Upper lobe of right lung (tissue), 1 donor: ENCODE measurements at regions not wholly inside any gene's neighbourhood (a gene's known extent, or its start where the extent isn't known, plus 50 kb on each side); places are given as distances from the start of the nearest gene placed in this dataset.

Experiments
- ATAC-seq: fragments of 200-7000 bp; cut with Tn5 transposase; one replicate; pipeline ENCODE4 v1.9.1; 2020; ENCODE audit warnings: mild to moderate bottlenecking, moderate library complexity
- DNase-seq: peaks from one replicate; pipeline ENCODE4 v3.0.0-alpha.2; 2020
- H3K27ac ChIP-seq: fragments of 200-600 bp; one replicate; pipeline ENCODE4 v1.8.0; 2022
- H3K27me3 ChIP-seq: fragments of 200-600 bp; one replicate; pipeline ENCODE4 v1.8.0; 2022; ENCODE audit warnings: mild to moderate bottlenecking
- H3K36me3 ChIP-seq: fragments of 200-600 bp; one replicate; pipeline ENCODE4 v1.8.0; 2022
- H3K4me1 ChIP-seq: fragments of 200-600 bp; one replicate; pipeline ENCODE4 v1.8.0; 2022
- H3K4me3 ChIP-seq: fragments of 200-600 bp; one replicate; pipeline ENCODE4 v1.8.0; 2022; ENCODE audit warnings: mild to moderate bottlenecking
- H3K9me3 ChIP-seq: fragments of 200-600 bp; one replicate; pipeline ENCODE4 v1.8.0; 2022
- intact Hi-C: fragments of 100-400 bp; cut with DNase I; formaldehyde crosslinking; loops from one replicate; pipeline ENCODE4 v1.11.0; 2022
- TF ChIP-seq, protein P1 (sequence below): fragments of 200-600 bp; IDR thresholded peaks from one replicate; pipeline ENCODE4 v1.8.0; 2022; ENCODE audit warnings: antibody characterized with exemption
- donor health status: DM: no; HTN: yes; CAD: no; lungs with severe emphysema.

DNA sequence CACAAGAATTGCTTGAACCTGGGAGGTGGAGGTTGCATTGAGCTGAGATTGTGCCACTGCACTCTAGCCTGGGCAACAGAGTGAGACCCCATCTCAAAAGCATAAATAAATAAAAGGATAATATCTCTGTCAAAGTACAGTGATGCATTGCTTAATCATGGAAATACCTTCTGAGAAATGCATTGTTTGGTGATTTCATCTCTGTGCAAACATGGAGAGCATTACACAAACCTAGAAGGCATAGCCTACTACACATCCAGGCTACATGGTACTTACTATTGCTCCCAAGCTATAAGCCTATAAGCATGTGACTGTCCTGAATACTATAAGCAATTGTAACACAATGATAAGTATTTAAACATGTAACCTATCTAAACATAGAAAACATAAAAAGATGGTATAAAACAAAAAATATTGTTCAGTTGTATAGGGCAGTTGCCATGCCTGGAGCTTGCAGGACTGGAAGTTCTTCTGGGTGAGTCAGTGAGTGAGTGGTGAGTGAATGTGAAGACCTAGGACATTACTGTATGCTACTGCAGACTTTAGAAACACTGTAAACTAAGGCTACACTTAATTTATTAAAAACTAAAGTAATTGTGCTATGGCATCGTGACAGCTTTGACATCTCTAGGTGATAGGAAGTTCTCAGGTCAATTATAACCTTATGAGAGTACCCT is 93.6 kb upstream of the SNRPN start:
- no peak for DNase-seq
- Histone ChIP-seq H3K9me3 (no peaks in the 10 kb centered on the region), H3K27ac (no peak overlapping the region), H3K4me1 (no peaks in the 10 kb centered on the region), H3K36me3 (no peaks in the 10 kb centered on the region), H3K4me3 (no peak overlapping the region), H3K27me3 (peaks cover 12% of the 10 kb centered on the region)
- ATAC-seq, result no peak
- TF ChIP-seq, protein P1, sequence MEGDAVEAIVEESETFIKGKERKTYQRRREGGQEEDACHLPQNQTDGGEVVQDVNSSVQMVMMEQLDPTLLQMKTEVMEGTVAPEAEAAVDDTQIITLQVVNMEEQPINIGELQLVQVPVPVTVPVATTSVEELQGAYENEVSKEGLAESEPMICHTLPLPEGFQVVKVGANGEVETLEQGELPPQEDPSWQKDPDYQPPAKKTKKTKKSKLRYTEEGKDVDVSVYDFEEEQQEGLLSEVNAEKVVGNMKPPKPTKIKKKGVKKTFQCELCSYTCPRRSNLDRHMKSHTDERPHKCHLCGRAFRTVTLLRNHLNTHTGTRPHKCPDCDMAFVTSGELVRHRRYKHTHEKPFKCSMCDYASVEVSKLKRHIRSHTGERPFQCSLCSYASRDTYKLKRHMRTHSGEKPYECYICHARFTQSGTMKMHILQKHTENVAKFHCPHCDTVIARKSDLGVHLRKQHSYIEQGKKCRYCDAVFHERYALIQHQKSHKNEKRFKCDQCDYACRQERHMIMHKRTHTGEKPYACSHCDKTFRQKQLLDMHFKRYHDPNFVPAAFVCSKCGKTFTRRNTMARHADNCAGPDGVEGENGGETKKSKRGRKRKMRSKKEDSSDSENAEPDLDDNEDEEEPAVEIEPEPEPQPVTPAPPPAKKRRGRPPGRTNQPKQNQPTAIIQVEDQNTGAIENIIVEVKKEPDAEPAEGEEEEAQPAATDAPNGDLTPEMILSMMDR, result no peak
- intact Hi-C loops, result no loop called here

- Histone ChIP-seq H3K27ac (no peak overlapping the region), H3K27me3 (peaks cover 1% of the 10 kb centered on the region), H3K9me3 (no peaks in the 10 kb centered on the region), H3K36me3 (no peaks in the 10 kb centered on the region), H3K4me1 (no peaks in the 10 kb centered on the region), H3K4me3 (no peak overlapping the region)
- intact Hi-C loops, result no loop called here
- TF ChIP-seq, protein P1, result no peak
- ATAC-seq, result peak; percentile 23
- DNase-seq, result no peak
These were observed 91.9 kb upstream of the SNRPN start for GRCh38 chr15:24862726-24863521.

DNA sequence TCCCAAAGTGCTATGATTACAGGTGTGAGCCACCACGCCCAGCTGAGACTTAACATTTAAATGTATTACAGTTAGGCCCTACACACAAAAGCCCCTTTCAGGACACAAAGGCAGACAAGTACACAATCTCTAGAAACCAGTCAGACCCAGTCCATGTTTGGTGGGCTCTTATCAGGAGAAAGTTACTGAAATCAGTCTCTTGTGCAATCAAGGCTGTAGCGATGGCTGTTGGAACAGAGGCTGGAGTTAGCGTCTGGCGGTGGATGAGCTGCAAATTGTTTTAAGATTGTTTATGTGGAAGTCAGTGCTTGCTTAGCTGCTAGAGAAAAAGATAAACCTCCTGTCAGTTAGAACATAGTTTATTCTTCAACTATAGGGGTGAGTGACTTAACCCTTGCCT is 89.5 kb upstream of the SNRPN start:
- Histone ChIP-seq H3K4me3 (no peak overlapping the region), H3K36me3 (no peaks in the 10 kb centered on the region), H3K27ac (no peak overlapping the region), H3K9me3 (no peaks in the 10 kb centered on the region), H3K4me1 (no peaks in the 10 kb centered on the region), H3K27me3 (no peaks in the 10 kb centered on the region)
- ATAC-seq, result no peak
- intact Hi-C loops, result no loop called here
- DNase-seq, result no peak
- TF ChIP-seq, protein P1, result no peak

- no peak for ATAC-seq
- intact Hi-C loops, result no loop called here
- Histone ChIP-seq H3K27ac (no peak overlapping the region), H3K27me3 (no peaks in the 10 kb centered on the region), H3K4me3 (no peak overlapping the region), H3K36me3 (no peaks in the 10 kb centered on the region), H3K9me3 (no peaks in the 10 kb centered on the region), H3K4me1 (no peaks in the 10 kb centered on the region)
- TF ChIP-seq, protein P1, result no peak
- DNase-seq, result no peak
These were observed 77.6 kb upstream of the SNRPN start for GRCh38 chr15:24877174-24877573.

DNA sequence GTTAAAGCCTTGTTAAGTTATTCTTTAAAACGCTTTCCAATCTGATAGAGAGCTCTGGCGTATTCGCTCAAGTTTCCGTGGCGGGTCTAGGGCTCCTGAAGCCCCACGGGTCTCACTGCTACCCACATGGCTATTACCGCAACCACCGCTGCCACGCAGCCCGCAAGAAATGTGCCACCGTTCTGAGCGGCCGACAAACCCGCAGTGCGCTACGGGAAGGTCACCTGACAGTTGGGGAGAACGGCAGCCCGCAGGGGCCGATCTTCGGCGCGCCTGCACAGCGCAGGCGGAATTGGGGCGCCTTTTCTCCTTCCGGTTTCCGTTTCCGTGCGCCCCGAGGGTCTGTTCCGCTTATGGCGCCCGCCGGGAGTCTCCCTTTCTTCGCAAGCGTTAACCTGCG is 76.6 kb upstream of the SNRPN start:
- no peaks in the 10 kb centered on the region for H3K27me3 ChIP-seq
- peak overlapping the region; percentile 35 for H3K4me3 ChIP-seq
- ATAC-seq (peak; percentile 69), DNase-seq (peak; percentile 68)
- intact Hi-C loops, result no loop called here
- H3K27ac ChIP-seq, result no peak overlapping the region
- H3K4me1 ChIP-seq, result no peaks in the 10 kb centered on the region
- no peaks in the 10 kb centered on the region for H3K9me3 ChIP-seq
- TF ChIP-seq, protein P1, result no peak
- no peaks in the 10 kb centered on the region for H3K36me3 ChIP-seq
